ENCODE measurements at regions not wholly inside any gene's neighbourhood (a gene's known extent, or its start where the extent isn't known, plus 50 kb on each side); places are given as distances from the start of the nearest gene placed in this dataset.
"Not testable (repeated sequence)": the region's sequence is repeated elsewhere in the genome, so short reads cannot be mapped to it uniquely, and the experiment has no call there.

DNA sequence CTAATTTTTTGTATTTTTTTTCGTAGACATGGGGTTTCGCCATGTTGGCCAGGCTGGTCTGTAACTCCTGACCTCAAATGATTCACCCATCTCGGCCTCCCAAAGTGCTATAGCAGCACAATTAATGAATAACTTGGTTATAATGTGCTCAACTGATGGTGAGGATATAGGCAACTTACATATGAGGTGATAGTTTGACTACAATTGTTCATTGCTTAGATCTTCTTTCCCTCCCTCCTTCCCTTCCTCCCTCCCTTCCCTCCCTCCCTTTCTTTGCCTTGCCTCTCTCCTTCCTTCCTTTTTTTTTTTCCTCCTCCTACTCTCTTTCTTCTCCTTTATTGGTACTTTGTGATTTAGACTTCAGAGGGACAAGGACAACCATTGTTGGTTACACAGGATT is 151.2 kb downstream of the RNF144B start:
- Histone ChIP-seq H3K27me3 (no peaks in the 10 kb centered on the region), H3K4me3 (no peak overlapping the region), H3K27ac (no peak overlapping the region), H3K36me3 (no peaks in the 10 kb centered on the region), H3K4me1 (no peaks in the 10 kb centered on the region), H3K9me3 (no peaks in the 10 kb centered on the region)
- ATAC-seq (no peak), DNase-seq (no peak)
- intact Hi-C loops (cut with DNase I), result no loop called here
- TF ChIP-seq, protein P1, sequence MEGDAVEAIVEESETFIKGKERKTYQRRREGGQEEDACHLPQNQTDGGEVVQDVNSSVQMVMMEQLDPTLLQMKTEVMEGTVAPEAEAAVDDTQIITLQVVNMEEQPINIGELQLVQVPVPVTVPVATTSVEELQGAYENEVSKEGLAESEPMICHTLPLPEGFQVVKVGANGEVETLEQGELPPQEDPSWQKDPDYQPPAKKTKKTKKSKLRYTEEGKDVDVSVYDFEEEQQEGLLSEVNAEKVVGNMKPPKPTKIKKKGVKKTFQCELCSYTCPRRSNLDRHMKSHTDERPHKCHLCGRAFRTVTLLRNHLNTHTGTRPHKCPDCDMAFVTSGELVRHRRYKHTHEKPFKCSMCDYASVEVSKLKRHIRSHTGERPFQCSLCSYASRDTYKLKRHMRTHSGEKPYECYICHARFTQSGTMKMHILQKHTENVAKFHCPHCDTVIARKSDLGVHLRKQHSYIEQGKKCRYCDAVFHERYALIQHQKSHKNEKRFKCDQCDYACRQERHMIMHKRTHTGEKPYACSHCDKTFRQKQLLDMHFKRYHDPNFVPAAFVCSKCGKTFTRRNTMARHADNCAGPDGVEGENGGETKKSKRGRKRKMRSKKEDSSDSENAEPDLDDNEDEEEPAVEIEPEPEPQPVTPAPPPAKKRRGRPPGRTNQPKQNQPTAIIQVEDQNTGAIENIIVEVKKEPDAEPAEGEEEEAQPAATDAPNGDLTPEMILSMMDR (IDR thresholded peaks at IDR 0.05), result no peak

DNA sequence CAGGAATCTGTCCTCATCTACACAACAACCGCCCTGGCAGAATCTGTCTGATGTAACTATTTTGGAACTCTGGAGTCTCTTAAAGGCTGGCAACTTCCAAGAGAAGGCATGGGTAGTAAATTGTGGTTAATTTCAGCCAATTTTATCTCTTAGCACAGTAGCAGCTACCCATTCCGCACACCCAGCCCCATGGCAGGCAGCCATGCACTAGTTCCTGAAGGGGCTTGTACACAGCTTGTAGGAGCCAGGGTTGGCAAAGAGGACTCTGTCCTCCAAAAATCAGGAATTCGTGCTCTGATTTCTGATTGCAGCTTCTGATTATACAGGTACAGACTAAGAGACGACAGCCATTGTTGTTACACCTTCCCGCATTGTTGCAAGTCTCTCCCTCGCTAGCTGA is 155.9 kb downstream of the RNF144B start:
- H3K4me3 ChIP-seq, result no peak overlapping the region

DNA sequence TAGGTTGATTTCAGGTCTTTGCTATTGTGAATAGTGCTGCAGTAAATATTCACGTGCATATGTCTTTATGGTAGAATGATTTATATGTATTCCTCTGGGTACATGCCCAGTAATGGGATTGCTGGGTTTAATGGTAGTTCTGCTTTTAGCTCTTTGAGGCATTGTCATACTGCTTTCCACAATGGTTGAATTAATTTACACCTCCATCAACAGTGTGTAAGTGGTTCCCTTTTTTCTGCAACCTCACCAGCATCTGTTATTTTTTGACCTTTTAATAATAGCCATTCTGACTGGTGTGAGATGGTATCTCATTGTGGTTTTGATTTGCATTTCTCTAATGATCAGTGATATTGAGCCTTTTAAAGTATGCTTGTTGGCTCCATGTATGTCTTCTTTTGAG is 158.0 kb downstream of the RNF144B start:
- H3K9me3 ChIP-seq; H3K27me3 ChIP-seq; H3K4me3 ChIP-seq; H3K4me1 ChIP-seq; DNase-seq; intact Hi-C loops (cut with DNase I); H3K27ac ChIP-seq; ATAC-seq; H3K36me3 ChIP-seq: not testable (repeated sequence)

More for the DNA sequence above, 155.9 kb downstream of the RNF144B start:
- DNase-seq (no peak), ATAC-seq (no peak)
- intact Hi-C loops (cut with DNase I), result no loop called here
- TF ChIP-seq, protein P1 (IDR thresholded peaks at IDR 0.05), result no peak
- no peak overlapping the region for H3K27ac ChIP-seq
- H3K9me3 ChIP-seq, result no peaks in the 10 kb centered on the region
- H3K36me3 ChIP-seq, result no peaks in the 10 kb centered on the region
- H3K4me1 ChIP-seq, result no peaks in the 10 kb centered on the region
- no peaks in the 10 kb centered on the region for H3K27me3 ChIP-seq

DNA sequence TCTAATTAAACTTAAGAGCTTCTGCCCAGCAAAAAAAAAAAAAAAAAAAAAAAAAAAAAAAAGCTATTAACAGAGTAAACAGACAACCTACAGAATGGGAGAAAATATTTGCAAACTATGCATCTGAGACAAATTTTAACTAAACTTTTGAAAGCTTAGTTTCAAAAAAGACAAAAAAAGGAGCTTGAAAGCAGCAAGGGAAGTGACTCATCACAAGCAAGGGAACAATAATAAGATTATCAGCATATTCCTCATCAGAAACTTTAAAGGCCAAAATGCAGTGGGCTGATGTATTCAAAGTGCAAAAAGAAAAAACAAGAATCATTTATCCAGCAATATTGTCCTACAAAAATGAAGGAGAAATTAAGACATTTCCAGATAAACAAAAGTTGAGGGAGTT is 158.6 kb downstream of the RNF144B start:
- Histone ChIP-seq H3K27ac (no peak overlapping the region), H3K4me3 (no peak overlapping the region), H3K9me3 (no peaks in the 10 kb centered on the region), H3K36me3 (no peaks in the 10 kb centered on the region), H3K27me3 (no peaks in the 10 kb centered on the region), H3K4me1 (no peaks in the 10 kb centered on the region)
- intact Hi-C loops (cut with DNase I), result no loop called here
- TF ChIP-seq, protein P1 (IDR thresholded peaks at IDR 0.05), result no peak
- ATAC-seq (no peak), DNase-seq (no peak)

DNA sequence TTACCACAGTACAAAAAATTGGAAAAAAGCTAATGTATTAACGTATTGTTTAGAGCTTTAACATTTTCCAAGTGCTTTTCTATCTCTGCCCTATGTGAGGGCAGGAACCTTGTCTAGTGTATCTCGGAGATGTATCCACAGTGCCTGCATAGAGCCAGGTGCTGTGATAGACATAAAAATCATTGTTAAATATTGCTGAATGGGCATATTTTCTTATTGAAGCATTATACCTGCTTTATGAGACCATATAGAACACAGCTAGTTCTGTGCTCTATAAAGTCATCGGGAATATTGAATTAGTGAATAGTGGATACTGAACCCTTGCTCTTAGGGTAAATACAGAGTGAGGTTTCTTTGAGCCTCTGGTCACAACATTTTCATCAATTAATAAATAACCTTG is 163.0 kb downstream of the RNF144B start:
- Histone ChIP-seq H3K27me3 (no peaks in the 10 kb centered on the region), H3K4me3 (no peak overlapping the region), H3K27ac (no peak overlapping the region), H3K9me3 (no peaks in the 10 kb centered on the region), H3K36me3 (no peaks in the 10 kb centered on the region), H3K4me1 (no peaks in the 10 kb centered on the region)
- ATAC-seq, result no peak
- DNase-seq, result no peak
- TF ChIP-seq, protein P1 (IDR thresholded peaks at IDR 0.05), result no peak
- intact Hi-C loops (cut with DNase I), result no loop called here

DNA sequence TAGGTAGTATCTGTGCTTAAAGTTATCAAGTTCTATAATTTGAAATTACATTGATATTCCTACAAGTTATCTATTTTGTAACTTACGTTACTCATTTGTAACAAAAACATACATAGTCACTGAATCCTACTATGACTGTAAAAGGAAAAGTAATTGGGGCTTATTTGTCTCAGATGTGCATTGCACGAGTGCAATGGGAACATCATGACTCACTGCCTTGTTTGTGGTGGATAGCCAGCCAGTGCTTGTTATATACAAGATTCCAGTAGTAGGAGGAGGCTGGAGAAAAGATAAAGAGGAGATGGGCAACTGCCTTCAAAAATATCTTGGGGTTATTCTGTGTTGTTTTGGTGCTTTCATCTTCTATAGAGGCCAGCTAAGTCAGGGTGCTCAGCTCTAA is 164.1 kb downstream of the RNF144B start:
- H3K4me1 ChIP-seq, result no peaks in the 10 kb centered on the region
- ATAC-seq, result no peak
- TF ChIP-seq, protein P1 (IDR thresholded peaks at IDR 0.05), result no peak
- no peaks in the 10 kb centered on the region for H3K36me3 ChIP-seq
- no peak overlapping the region for H3K27ac ChIP-seq
- H3K9me3 ChIP-seq, result no peaks in the 10 kb centered on the region
- H3K4me3 ChIP-seq, result no peak overlapping the region
- intact Hi-C loops (cut with DNase I), result no loop called here
- no peaks in the 10 kb centered on the region for H3K27me3 ChIP-seq
- no peak for DNase-seq
